ENCODE measurements at regions not wholly inside any gene's neighbourhood (a gene's known extent, or its start where the extent isn't known, plus 50 kb on each side); places are given as distances from the start of the nearest gene placed in this dataset.

DNA sequence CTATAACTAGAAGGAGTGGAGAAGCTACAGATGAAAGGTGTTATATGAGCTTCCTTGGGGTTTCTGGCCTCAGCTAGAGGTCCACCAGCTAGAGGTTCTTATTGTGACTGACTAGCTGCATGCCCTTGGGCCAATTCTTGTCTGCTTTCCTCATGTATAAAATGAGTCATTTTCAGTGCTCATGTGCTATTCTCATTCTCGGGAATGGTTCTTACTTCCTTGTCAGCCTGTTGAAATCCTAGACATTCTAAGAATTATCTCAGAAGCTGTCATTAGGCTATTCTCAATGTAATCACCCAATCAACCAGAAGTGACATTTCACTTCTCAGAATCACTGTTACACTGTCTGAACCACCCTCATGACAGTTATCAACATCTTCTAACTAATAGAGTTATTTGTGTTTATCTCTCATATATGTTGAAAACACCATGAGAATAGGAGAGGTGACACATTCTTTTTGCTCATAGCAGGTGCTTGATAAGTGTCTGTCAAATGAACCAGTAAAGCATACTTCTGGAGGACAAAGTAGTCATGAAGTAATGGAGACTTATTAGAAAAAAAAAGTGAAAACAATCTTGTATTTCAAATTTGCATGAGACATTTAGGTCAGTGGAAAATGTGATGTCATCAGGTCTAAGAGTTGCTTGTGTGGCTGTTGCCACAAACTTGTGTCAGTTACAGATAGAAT is 122.8 kb upstream of the IVNS1ABP start:
- Mint-ChIP-seq H3K4me3 (no peak overlapping the region), H3K9me3 (no peaks in the 10 kb centered on the region), H3K4me1 (ENCODE audit: unreplicated experiment) (peaks cover 10% of the 10 kb centered on the region), H3K36me3 (no peaks in the 10 kb centered on the region), H3K27me3 (no peaks in the 10 kb centered on the region), H3K27ac (no peak overlapping the region)
- TF ChIP-seq, protein P1, sequence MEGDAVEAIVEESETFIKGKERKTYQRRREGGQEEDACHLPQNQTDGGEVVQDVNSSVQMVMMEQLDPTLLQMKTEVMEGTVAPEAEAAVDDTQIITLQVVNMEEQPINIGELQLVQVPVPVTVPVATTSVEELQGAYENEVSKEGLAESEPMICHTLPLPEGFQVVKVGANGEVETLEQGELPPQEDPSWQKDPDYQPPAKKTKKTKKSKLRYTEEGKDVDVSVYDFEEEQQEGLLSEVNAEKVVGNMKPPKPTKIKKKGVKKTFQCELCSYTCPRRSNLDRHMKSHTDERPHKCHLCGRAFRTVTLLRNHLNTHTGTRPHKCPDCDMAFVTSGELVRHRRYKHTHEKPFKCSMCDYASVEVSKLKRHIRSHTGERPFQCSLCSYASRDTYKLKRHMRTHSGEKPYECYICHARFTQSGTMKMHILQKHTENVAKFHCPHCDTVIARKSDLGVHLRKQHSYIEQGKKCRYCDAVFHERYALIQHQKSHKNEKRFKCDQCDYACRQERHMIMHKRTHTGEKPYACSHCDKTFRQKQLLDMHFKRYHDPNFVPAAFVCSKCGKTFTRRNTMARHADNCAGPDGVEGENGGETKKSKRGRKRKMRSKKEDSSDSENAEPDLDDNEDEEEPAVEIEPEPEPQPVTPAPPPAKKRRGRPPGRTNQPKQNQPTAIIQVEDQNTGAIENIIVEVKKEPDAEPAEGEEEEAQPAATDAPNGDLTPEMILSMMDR (conservative IDR thresholded peaks at IDR 0.05) = no peak
- DNase-seq (ENCODE audit: extremely low spot score, unreplicated experiment) = no peak

DNA sequence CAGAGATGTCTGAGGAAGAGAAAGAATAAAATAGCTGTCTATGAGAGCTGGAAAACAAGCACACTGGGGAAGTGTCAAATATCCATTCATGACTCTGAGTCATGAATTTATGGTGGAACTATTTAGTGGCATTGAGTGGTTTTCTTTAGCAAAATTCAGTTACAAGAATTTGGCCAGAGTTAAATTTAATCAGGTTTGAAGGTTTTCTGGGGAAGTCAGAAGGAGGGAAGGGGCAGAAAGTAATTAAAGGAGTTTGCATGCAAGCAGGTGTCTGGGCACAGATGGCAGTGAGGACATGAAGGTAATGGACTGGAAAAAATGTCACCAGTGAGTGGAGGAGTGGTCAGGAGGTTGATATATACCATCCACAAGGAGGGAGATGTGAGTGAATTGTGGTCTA is 121.9 kb upstream of the IVNS1ABP start:
- TF ChIP-seq, protein P1 (conservative IDR thresholded peaks at IDR 0.05) = no peak
- no peaks in the 10 kb centered on the region for H3K36me3 Mint-ChIP-seq
- H3K4me3 Mint-ChIP-seq = no peak overlapping the region
- no peak for DNase-seq (ENCODE audit: extremely low spot score, unreplicated experiment)
- no peaks in the 10 kb centered on the region for H3K9me3 Mint-ChIP-seq
- no peak overlapping the region for H3K27ac Mint-ChIP-seq
- peaks cover 10% of the 10 kb centered on the region for H3K4me1 Mint-ChIP-seq (ENCODE audit: unreplicated experiment)
- H3K27me3 Mint-ChIP-seq = no peaks in the 10 kb centered on the region

DNA sequence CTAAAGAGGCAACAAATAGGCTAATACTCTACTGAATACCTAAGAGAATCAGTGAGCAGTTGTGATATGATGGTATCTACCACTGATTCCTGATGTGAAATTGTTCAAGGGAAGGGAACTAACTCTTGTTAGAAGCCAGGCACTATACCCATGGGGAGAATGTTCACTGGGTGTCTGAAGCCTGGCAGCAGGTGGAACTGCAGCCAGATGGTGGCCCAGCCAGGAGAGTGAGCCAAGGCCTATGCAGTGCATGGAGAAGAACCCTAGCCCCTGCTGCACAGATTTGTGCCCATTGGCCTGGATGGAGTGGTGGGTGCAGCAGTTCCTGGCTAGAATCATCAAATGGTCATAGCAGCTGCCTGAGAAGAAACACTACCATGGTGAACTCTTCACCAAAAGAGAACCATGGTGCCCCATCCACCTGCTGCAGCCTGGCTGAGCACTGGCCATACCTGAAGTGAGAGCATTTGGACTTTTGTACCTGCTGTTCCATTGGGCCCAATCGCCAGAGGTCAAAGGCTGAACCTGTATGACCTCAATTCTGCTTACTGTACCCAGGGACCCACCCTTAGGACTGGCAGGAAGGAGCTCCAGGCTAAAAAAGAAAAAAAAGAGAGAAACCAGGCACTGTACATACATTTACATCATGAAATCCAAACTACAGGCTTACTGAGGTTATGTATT is 118.8 kb upstream of the IVNS1ABP start:
- Mint-ChIP-seq H3K27me3 (no peaks in the 10 kb centered on the region), H3K36me3 (no peaks in the 10 kb centered on the region), H3K4me3 (no peak overlapping the region), H3K4me1 (ENCODE audit: unreplicated experiment) (peaks cover 1% of the 10 kb centered on the region), H3K27ac (no peak overlapping the region), H3K9me3 (peaks cover 8% of the 10 kb centered on the region)
- DNase-seq (ENCODE audit: extremely low spot score, unreplicated experiment) = no peak
- TF ChIP-seq, protein P1 (conservative IDR thresholded peaks at IDR 0.05) = no peak

DNA sequence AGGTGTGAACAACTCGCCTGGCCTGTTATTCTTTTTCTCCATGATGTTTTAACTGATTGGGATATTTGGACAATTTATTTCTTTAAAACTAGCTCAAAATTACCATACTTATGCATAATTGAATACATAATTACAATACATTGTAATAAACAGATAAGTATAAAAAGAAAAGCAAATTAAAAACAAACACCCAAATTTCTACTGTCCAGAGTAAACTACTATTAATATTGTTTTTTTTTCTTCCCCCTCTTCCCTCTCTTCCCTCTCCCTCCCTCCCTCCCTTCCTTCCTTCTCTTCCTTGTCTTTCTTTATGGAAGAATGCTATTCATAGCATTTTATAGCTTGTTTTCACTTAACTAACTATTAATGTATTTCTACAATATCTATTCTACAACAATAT is 117.7 kb upstream of the IVNS1ABP start:
- H3K4me1 Mint-ChIP-seq (ENCODE audit: unreplicated experiment) = no peaks in the 10 kb centered on the region
- no peaks in the 10 kb centered on the region for H3K27me3 Mint-ChIP-seq
- TF ChIP-seq, protein P1 (conservative IDR thresholded peaks at IDR 0.05) = no peak
- peaks cover 10% of the 10 kb centered on the region for H3K9me3 Mint-ChIP-seq
- DNase-seq (ENCODE audit: extremely low spot score, unreplicated experiment) = no peak
- no peak overlapping the region for H3K27ac Mint-ChIP-seq
- no peaks in the 10 kb centered on the region for H3K36me3 Mint-ChIP-seq
- no peak overlapping the region for H3K4me3 Mint-ChIP-seq

DNA sequence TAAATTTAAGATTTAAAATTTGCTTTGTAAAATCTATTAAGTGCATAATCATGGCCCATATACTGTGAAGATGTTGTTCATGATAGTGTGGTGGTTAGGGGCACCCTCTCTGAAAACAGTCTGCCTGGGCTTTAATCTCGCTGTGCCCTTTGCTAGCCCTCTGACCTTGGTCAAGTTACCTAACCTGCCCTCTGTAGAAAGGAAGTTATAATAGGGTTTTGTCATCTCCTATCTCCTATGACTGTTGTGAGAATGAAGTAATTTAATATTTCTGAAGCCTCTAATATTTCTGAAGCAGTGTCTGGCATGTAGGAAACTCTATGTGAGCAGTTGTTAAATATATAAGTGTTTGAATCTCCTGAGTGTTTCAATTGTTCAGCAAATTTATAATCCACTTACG is 116.6 kb upstream of the IVNS1ABP start:
- H3K4me3 Mint-ChIP-seq = no peak overlapping the region
- H3K27ac Mint-ChIP-seq = no peak overlapping the region
- no peaks in the 10 kb centered on the region for H3K27me3 Mint-ChIP-seq
- peaks cover 12% of the 10 kb centered on the region for H3K9me3 Mint-ChIP-seq
- no peaks in the 10 kb centered on the region for H3K4me1 Mint-ChIP-seq (ENCODE audit: unreplicated experiment)
- no peaks in the 10 kb centered on the region for H3K36me3 Mint-ChIP-seq
- TF ChIP-seq, protein P1 (conservative IDR thresholded peaks at IDR 0.05) = no peak
- no peak for DNase-seq (ENCODE audit: extremely low spot score, unreplicated experiment)

Data from type B pancreatic cell (in vitro differentiated cells).